ENCODE measurements at regions not wholly inside any gene's neighbourhood (a gene's known extent, or its start where the extent isn't known, plus 50 kb on each side); places are given as distances from the start of the nearest gene placed in this dataset.

DNA sequence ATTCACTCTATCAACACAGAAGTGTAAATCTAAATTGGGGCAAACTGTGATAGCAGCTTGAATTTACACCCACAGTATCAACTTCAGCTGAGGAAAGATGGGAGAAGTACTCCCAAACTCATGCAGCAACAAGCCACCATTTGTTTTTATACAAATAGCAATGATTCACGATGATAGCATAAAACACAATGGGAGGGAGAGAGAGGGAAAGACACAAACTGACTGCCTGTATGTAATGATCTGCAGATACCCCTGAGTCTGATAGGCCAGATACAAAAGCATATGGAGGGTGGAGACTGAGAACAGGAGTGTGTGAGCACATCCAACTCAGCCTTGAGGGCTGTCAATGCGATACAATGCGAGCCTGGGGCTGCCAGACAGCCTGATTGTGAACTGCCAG lies 79.2 kb downstream of the CNTN3 start:
- TF ChIP-seq, protein P1, sequence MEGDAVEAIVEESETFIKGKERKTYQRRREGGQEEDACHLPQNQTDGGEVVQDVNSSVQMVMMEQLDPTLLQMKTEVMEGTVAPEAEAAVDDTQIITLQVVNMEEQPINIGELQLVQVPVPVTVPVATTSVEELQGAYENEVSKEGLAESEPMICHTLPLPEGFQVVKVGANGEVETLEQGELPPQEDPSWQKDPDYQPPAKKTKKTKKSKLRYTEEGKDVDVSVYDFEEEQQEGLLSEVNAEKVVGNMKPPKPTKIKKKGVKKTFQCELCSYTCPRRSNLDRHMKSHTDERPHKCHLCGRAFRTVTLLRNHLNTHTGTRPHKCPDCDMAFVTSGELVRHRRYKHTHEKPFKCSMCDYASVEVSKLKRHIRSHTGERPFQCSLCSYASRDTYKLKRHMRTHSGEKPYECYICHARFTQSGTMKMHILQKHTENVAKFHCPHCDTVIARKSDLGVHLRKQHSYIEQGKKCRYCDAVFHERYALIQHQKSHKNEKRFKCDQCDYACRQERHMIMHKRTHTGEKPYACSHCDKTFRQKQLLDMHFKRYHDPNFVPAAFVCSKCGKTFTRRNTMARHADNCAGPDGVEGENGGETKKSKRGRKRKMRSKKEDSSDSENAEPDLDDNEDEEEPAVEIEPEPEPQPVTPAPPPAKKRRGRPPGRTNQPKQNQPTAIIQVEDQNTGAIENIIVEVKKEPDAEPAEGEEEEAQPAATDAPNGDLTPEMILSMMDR (IDR thresholded peaks at IDR 0.05; ENCODE audit: low read depth, low read length): no peak
- no peak for TF ChIP-seq POLR2A (IDR thresholded peaks at IDR 0.05; ENCODE audit: extremely low read depth, insufficient read length)
- TF ChIP-seq MYC (IDR thresholded peaks at IDR 0.05; ENCODE audit: low read depth, low read length): no peak
- TF ChIP-seq, protein P2, sequence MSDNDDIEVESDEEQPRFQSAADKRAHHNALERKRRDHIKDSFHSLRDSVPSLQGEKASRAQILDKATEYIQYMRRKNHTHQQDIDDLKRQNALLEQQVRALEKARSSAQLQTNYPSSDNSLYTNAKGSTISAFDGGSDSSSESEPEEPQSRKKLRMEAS (IDR thresholded peaks at IDR 0.05; ENCODE audit: low read depth, low read length): no peak
